Skin of body (tissue), 1 donor: ENCODE measurements at regions not wholly inside any gene's neighbourhood (a gene's known extent, or its start where the extent isn't known, plus 50 kb on each side); places are given as distances from the start of the nearest gene placed in this dataset.
A peak's percentile ranks its signal among the peaks of the same experiment; 100 is the strongest.

Source experiments
- DNase-seq: peaks from one replicate; lab custom pipeline; 2025; lab: John Stamatoyannopoulos, UW

GRCh38 chr5:96584712-96585111 is 77.5 kb upstream of the CAST start:
- DNase-seq = no peak

GRCh38 chr5:96588539-96588938 is 73.6 kb upstream of the CAST start:
- DNase-seq = no peak

GRCh38 chr5:96590796-96591195 is 71.4 kb upstream of the CAST start:
- no peak for DNase-seq

GRCh38 chr5:96595300-96596090 is 66.7 kb upstream of the CAST start:
- no peak for DNase-seq

GRCh38 chr5:96597438-96598020 is 64.6 kb upstream of the CAST start:
- no peak for DNase-seq

GRCh38 chr5:96601200-96601599 is 61.0 kb upstream of the CAST start:
- DNase-seq = no peak

- DNase-seq = peak; percentile 5
Measured at GRCh38 chr5:96601715-96602244, 60.4 kb upstream of the CAST start.

GRCh38 chr5:96602776-96603175 is 59.4 kb upstream of the CAST start:
- DNase-seq = no peak

- no peak for DNase-seq
Measured at GRCh38 chr5:96605144-96605837, 56.9 kb upstream of the CAST start.

GRCh38 chr5:96609369-96609768 is 52.8 kb upstream of the CAST start:
- DNase-seq = no peak

- no peak for DNase-seq
Measured at GRCh38 chr5:96610747-96611146, 51.4 kb upstream of the CAST start.

GRCh38 chr5:96611946-96612345 is 50.2 kb upstream of the CAST start:
- no peak for DNase-seq
